Vagina (tissue), 2 donors: ENCODE measurements at regions not wholly inside any gene's neighbourhood (a gene's known extent, or its start where the extent isn't known, plus 50 kb on each side); places are given as distances from the start of the nearest gene placed in this dataset.

Experiments
- CTCF ChIP-seq, 3 experiments: fragments of 450-650 bp in 2 of 3; fragments of 200-600 bp in 1 of 3; sonication (generic) in 1 of 3; IDR thresholded peaks; one replicate each; pipeline ENCODE4 v1.5.1; 2017 to 2019; ENCODE audit warnings: antibody characterized with exemption in 3 of 3, mild to moderate bottlenecking in 2 of 3, moderate library complexity in 2 of 3
- POLR2A ChIP-seq, 2 donors: fragments of 450-650 bp; IDR thresholded peaks; one replicate each; pipeline ENCODE4 v1.6.1; 2017; ENCODE audit warnings: antibody characterized with exemption in 2 of 2, mild to moderate bottlenecking in 2 of 2, moderate library complexity in 2 of 2
- POLR2AphosphoS5 ChIP-seq, 2 donors: sonication (generic); formaldehyde crosslinking; IDR thresholded peaks; one replicate each; pipeline ENCODE4 v1.9.0; 2017; ENCODE audit warnings: antibody characterized with exemption in 2 of 2, mild to moderate bottlenecking in 2 of 2, low read depth in 1 of 2; ENCODE audit not compliant: insufficient read depth in 1 of 2

- TF ChIP-seq POLR2A (IDR thresholded peaks at IDR 0.05) (no peak), CTCF (IDR thresholded peaks at IDR 0.05) (no peak), POLR2AphosphoS5 (IDR thresholded peaks at IDR 0.05; ENCODE audit: insufficient read depth in 1 of 2, low read depth in 1 of 2) (no peak)
These were observed 353.7 kb downstream of the INSC start for GRCh38 chr11:15468466-15468865.
